H1 (cell line): ENCODE measurements at regions not wholly inside any gene's neighbourhood (a gene's known extent, or its start where the extent isn't known, plus 50 kb on each side); places are given as distances from the start of the nearest gene placed in this dataset.

Experiments
- BRCA1 ChIP-seq: IDR thresholded peaks from 2 replicates; pipeline ENCODE4 v1.6.1; 2012; ENCODE audit warnings: low read depth, low read length, improper control_type of control experiment
- CBX5 ChIP-seq: fragments of 300-800, 300-1000 bp; sonication (generic); IDR thresholded peaks from 2 replicates; pipeline ENCODE4 v1.7.1; 2016; ENCODE audit warnings: antibody characterized with exemption, low read length, low read depth
- CHD7 ChIP-seq: fragments of 300-600 bp; sonication (generic); IDR thresholded peaks from 2 replicates; pipeline ENCODE4 v1.7.1; 2012; ENCODE audit warnings: low read length, moderate library complexity, mild to moderate bottlenecking, inconsistent platforms; ENCODE audit not compliant: insufficient replicate concordance
- NANOG ChIP-seq: IDR thresholded peaks from 2 replicates; pipeline ENCODE4 v1.6.1; 2011; ENCODE audit warnings: low read length, low read depth, mild to moderate bottlenecking, inconsistent platforms; ENCODE audit not compliant: insufficient read depth, poor library complexity, severe bottlenecking
- SP2 ChIP-seq: IDR thresholded peaks from 2 replicates; pipeline ENCODE4 v1.6.1; 2012; ENCODE audit warnings: mild to moderate bottlenecking, low read length, inconsistent platforms
- TEAD4 ChIP-seq: IDR thresholded peaks from 2 replicates; pipeline ENCODE4 v1.6.1; 2012; ENCODE audit warnings: low read depth, low read length, inconsistent platforms, mixed read lengths
- USF2 ChIP-seq: IDR thresholded peaks from 2 replicates; pipeline ENCODE4 v1.6.1; 2011; ENCODE audit warnings: low read length, improper control_type of control experiment

DNA sequence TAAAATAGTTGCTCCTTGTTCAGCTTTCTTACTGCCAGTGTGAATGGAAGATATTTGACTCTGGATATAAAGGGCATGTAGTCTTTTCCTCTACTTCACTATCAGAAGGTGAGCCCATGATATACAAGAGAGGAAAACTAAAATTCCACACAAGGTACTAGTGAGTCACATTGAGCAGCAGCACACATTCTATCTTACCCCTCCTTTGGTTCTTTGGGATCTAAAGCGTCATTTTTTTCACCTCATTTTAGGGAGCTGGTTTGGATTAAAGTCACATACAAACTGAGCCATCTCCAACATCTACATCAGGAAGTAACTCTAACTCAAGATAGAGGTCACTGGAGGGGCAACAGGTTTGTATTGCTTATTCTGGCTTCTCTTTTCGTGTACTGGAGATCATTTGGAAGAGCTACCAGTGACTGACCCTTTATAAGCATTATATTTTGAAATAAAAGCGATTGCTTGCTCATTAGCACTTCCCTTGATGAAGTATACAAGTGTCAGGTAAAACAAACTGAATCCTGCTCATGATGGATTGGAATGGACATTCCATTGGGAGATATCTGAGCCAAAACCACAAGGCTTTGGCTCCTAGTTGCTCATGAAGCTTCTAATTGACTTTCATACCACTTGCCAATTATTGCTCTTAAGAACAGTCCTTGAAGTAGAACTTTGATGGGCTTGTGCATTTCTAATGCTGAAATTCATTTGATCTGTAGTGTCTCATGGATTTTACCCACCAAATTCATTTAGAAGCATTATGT lies 124.1 kb downstream of the SPCS3 start (continued):
- TF ChIP-seq CHD7 (no peak), NANOG (no peak), BRCA1 (no peak), CBX5 (no peak), SP2 (no peak), USF2 (no peak), TEAD4 (no peak)
